ENCODE measurements at regions not wholly inside any gene's neighbourhood (a gene's known extent, or its start where the extent isn't known, plus 50 kb on each side); places are given as distances from the start of the nearest gene placed in this dataset.
"Not testable (repeated sequence)": the region's sequence is repeated elsewhere in the genome, so short reads cannot be mapped to it uniquely, and the experiment has no call there.

DNA sequence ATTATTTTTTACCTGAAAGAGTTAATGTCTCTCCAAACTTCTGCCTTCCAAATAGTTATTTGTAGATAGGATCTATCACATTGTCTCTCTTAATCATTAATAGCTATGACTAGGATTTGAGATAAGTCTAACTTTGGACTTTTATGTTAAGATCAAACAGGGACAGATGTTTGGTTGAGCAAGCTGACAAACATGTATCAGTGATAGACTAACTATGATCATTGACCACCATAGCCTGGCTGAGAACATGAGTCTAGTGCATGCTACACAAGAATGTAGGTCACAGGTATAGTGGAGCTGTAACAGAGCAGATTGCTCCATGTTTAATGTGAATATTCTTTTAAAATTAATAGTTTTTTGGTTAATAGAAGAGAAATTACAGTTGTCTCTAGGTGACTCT is 52.0 kb downstream of the SYT15B start:
- not testable (repeated sequence) for DNase-seq

DNA sequence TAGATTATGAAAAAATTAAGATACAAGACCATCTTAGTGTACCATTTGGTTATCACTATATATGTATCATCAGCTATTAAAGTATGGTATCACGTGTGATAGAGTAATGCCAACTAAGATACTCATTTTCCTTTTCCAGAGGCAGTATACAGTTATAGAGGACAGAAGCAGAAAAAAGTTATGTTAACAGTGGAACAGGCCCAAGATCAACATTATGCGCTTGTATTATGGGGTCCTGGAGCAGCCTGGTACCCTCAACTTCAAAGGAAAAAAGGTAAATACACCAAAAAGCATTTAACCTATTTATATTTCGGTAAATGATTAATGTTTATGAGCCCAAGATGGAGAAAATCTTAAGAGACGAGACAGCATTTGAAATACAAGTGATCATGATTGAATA is 52.9 kb downstream of the SYT15B start:
- DNase-seq: not testable (repeated sequence)

DNA sequence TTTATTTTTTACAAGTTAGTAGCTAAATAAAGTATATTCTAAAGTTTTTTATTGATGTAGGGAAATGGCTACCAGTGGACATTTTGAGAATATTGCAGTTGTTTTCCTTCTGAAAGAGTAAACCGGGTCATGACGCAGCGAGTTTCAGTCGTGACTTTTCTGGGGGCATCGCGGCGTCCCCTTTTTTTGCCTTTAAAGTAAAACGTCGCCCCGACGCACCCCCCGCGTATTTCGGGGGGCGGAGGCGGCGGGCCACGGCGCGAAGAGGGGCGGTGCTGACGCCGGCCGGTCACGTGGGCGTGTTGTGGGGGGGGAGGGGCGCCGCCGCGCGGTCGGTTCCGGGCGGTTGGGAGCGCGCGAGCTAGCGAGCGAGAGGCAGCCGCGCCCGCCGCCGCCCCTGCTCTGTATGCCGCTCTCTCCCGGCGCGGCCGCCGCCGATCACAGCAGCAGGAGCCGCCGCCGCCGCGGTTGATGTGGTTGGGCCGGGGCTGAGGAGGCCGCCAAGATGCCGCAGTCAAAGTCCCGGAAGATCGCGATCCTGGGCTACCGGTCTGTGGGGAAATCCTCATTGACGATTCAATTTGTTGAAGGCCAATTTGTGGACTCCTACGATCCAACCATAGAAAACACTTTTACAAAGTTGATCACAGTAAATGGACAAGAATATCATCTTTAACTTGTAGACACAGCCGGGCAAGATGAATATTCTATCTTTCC is 57.5 kb downstream of the SYT15B start:
- peak; percentile 78 for DNase-seq

DNA sequence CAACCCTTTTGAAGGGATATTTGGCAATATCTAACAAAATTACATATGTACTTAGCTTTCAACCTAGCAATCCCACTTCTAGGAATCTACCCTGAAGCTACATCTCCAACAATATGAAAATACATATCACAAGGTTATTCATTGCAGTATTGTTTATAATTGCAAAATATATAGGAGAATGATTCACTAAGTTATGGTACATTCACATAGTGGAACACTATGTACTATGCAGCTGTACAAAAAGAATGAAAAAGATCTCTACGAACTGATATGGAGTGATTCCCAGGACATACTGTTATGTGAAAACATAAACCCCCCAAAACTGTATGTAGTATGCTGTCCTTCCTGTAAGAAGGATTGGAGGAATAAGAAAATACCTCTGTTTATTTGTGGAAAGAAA is 62.1 kb downstream of the SYT15B start:
- not testable (repeated sequence) for DNase-seq

DNA sequence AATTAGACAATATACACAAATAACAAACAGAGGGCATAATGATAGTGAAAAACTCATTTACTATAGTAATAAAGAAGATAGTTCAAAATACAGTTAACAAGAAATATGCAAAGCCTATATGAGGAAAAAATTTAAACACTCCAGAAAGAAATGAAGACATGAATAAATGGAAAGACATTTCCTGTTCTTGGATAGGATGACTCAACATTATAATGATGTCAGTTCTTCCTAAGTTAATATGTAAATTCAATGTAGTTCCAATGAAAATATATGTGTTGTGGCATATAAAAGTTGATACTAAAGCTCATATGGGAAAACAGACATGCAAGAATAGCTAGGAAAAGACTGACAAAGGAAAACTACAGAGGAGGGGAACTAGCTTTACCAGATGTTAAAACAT is 63.5 kb downstream of the SYT15B start:
- DNase-seq: not testable (repeated sequence)

DNA sequence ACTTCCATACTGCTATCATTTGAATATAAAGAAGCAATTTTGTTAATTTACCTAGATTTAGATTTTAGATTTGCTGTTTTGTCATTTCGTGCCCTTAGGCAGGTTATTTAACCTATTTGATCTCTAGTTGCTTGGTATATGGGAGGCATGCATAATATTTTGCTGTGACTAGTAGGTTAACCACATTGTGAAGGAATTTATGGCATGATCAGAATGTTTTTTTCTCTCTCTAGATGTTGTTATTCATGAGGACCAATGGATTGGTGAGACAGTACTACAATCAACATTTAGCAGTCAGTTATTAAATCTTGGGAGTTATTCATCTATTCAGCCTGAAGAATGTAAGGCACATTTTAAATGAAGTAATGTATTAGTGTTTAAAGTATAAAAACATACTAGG is 67.2 kb downstream of the SYT15B start:
- DNase-seq: not testable (repeated sequence)

DNA sequence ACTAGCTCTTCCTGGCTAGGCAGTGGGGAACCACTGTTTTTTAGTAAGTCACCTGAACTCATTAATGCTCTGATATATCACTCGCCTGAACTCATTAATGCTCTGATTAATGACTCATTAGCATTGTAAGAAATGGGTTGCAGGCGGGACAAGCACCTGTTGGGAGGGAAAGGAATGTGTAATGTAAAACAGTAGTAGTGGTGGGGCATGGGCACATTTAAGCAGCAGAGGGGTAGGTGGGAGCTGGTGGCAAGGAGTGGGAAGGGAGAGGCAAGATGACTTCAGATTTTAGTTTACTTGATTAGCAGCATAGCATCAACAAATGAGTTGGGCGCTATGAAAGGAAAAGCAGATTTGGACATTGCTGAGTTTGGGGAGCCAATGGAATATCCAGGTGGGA is 68.2 kb downstream of the SYT15B start:
- not testable (repeated sequence) for DNase-seq

DNA sequence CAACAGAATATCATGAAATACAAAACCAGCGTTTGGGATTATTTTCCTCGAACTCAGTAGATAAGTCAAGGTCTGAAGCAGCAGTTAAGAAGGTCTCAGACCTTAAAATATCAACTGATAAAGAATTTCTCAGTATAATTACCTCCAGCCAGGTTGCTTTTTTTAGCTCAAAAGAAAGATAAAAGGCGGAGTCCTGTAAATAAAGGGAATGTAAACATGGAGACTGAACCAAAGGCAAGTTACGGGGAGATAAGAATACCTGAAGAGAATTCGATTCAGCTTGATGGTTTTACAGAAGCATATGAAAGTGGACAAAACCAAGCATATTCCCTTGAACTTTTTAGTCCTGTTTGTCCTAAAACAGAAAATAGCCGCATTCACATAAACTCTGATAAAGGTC is 73.1 kb downstream of the SYT15B start:
- DNase-seq: not testable (repeated sequence)

DNA sequence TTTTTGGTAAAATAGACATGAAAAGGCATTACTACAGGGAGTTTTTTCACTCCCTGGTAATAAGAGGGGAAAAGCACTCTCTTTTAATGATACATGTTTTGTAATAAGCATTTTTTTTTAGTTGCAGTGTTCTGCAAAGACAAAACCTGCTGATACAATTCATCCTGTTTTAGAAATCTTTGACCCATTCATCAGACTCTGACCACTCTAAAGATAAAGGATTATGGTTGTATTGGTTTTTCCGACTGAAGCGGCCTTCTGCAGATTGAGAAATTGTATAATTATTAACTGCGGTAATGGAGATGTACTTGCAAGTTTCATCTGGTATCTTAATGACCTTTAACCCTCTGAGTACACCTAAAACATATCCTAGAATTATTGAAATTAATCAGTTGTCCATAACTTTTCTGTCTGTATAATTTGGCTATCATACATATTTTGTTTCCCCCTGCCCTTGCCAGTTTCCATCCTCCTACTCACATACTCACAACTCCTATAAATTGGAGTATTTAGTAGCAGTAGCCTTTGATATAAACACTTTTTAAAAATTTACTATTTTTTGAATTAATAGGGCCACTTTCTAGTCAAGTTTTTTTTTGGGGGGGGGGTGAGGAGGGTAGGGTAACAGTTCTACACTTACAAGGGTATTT is 79.4 kb downstream of the SYT15B start:
- DNase-seq: not testable (repeated sequence)

DNA sequence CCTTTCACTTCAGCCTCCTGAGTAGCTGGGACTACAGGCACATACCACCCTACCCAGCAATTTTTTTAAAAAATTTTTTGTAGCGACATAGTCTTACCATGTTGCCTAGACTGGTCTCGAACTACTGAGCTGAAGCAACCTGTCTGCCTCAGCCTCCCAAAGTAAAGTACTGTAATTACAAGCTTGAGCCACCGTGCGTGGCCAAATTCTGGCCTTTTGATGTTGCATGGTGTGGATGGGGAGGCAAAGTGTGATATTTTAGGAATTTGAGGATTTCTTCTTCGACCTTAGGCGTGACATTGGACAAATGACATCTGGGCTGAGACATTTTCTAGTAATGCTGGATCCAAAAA is 81.8 kb downstream of the SYT15B start:
- not testable (repeated sequence) for DNase-seq

DNA sequence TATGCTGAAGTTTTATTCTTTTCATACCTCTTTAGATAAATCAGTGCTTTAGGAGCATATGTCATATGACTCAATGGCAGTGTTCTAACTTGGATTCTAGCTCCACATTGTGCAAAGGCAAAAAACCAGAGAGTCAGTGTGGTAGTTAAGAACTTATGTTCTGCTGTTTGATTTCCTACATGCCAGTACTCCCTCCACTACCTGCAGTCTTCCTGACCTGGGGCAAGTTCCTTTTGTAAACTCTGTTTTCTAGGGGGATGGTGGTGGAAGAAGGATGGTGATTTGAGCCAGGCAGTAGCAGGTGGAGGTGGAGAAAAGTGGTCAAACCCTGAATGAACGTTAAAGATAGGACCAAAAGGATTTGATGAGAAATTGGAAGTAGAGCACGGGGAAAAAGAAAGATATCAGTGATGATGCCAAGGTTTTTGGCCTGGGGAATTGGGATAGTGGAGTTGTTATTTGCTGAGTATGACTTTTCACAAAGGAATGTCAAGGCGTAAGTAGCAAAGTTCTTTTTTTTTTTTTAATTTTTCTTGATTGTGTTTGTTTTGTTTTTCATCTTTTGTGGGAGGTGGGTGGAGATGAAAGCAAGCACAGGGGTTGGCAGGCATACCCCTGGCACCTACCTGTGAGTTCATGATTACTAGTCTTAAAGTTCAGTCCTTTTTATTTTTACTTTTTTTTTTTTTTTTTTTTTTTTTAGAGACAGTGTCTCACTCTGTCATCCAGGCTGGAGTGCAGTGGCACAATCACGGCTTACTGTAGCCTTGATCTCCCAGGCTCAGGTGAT is 82.3 kb downstream of the SYT15B start:
- not testable (repeated sequence) for DNase-seq

DNA sequence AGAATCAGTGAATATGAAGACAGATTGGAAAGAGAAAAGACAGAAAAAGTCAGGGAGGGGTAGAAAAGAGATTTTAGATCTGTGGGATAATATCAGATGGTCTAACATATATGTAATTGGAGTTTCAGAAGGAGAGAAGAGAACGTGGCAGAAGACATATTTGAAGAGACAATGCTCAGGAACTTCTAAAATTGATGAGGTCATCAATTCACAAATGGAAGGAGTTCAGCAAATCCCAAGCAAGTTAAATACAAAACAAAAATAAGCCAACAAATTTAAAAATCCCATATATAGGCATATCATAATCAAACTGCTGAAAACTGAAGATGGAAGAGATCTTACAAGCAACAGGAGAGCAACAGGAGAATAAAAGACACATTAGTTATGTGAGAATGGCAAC is 87.3 kb downstream of the SYT15B start:
- not testable (repeated sequence) for DNase-seq

DNA sequence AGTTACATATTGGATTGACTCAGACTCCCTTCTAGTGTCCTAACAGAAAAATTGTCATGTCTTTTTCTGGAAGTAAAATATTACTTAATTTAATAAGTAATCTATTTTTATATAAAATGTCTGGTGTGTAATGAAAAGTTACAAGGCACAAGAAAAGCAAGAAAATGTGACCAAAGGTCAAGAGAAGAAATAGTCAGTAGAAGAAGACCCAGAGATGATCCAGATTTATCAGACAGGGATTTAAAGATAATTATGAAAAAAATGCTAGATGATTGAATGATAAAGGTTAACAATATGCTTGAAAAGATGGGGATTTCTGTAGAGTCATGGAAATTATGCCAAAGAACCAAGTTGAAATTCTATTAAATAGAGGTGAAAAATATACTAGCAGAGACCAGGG is 87.8 kb downstream of the SYT15B start:
- not testable (repeated sequence) for DNase-seq

DNA sequence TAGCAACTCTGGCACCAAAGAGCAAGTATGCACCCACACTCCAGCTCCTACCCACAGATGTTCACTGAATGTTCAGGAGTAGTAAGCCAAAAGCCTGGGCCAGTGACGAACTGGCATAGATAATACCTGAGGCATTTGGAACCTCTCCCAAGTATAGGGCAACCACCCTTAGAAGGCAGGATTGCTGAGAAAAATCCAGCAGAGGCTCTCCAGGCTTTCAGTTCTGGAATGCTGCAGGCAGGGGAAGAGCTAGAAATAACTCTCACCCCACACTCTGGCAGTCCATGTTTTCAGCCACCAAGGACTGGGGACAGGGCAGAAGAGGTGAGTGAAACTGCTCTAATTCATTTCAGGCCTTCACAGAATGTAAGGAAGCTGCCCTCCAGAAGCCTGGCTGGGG is 90.3 kb downstream of the SYT15B start:
- not testable (repeated sequence) for DNase-seq

DNA sequence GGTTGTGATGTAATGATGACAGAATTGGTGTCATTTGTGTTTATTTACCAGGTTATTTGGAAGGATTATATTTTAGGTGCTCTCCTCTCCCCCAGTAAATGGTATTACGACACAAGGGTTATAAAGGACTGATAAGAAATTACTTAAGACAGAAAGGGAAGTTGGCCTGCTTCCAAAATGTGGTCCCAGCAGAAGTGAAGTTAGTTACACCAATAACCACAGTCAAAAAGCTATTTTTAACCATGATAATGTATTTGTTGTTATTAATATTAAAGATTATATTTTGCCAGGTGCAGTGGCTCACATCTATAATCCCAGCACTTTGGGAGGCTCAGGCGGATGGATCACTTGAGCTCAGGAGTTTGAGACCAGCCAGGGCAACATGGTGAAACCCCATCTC is 92.5 kb downstream of the SYT15B start:
- not testable (repeated sequence) for DNase-seq

DNA sequence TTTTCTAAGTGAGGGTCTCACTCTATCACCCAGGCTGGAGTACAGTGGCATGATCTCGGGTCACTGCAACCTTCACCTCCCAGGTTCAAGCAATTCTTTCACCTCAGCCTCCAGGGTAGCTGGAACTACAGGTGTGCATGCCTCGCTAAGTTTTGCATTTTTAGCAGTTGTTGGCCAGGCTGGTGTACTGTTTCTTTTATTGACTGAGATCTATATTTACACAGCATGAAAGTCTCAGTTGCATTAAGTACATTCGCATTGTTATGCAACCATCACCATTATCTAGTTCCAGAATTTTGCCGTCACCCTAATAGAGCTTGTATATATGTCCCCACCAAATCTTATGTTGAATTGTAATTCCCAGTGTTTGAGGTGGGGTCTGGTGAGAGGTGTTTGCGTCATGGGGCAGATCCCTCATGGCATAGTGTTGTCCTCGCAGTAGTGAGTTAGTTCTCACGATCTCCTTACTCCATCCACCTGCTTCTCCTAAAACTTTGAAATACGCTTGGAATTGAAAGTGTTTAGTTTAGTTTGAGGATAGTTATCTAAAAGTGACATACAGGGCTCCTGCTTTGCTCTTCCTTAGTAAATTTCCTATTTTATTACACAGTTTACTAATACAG is 101.3 kb downstream of the SYT15B start:
- not testable (repeated sequence) for DNase-seq

DNA sequence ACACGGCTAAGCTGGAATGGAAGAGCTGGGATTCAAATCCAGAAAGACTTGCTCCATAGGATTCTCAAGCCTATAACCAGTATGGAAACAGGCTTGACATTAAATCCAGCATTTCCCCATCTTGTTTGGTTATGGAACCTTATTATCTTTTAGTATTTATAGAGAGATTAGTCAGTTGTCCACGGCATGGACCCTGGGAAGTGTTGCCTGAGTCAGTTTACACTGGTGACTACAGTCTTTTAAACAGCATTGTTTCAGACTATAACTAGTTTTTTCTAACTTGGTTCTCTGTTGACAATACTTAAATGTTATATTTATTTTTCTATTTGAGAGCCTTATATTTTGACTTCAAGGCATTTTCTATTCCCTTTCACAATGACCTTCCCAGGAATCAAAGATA is 106.7 kb downstream of the SYT15B start:
- DNase-seq: not testable (repeated sequence)

DNA sequence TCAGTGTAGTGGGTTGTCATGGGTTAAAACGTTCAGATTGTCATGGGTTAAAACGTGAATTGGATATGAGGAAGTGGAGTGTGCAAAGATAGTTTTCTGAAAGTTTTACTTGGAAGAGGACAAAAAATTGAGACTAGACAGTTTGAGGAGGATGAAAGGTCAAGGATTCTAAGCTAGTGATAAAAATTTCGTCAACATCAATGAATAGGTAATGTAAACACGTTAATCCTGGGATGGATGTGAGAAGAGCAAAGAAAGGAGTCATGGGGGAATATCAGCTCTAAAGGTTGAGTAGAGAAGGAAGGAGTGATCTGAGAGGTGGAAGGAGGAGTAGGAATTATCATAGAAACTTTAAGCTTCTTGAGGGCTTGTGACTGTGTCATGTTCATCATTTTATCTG is 109.2 kb downstream of the SYT15B start:
- DNase-seq: not testable (repeated sequence)

DNA sequence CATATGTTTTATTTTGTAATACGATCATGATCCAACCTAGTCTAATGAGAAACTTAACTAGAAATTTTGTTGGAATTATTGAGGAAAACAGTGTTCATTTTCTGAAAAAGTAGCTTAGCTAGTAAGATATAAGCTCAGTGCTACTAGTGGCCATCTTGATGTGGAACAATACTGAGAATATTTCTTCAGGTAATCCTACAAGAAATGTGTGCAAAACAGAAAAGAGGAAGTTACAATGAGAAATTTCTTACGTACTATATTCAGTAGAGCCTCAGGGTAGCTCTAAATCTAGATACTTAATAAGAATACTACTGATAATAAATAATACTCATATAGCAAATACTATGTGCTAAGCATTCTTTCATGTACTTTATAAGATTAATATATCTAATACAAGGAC is 114.8 kb downstream of the SYT15B start:
- DNase-seq: not testable (repeated sequence)

DNA sequence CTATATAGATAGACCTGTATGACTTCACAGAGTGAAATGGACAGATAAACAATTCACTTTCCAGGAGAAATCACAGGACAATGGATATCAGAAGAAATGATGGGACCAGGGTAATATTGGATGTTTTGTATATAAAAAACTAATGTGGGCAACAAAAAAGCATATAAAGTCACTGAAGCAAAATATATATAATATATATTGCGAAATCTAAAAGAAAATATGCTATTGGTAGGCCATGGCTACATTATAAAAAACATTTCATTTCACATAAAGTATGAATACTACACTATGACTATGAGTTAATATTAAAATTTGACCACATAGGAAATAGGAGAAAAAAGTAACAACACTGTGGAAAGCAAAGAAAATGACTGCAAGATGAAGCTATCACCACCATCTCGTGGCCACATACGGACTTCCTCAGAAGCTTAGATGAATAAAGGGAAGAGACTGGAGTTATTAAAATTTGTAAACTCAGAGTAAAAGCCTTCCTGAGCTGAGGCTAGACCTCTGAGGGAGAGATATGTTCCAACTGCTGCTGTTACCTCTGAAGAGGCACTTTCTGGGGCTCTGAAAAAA is 115.8 kb downstream of the SYT15B start:
- not testable (repeated sequence) for DNase-seq

DNA sequence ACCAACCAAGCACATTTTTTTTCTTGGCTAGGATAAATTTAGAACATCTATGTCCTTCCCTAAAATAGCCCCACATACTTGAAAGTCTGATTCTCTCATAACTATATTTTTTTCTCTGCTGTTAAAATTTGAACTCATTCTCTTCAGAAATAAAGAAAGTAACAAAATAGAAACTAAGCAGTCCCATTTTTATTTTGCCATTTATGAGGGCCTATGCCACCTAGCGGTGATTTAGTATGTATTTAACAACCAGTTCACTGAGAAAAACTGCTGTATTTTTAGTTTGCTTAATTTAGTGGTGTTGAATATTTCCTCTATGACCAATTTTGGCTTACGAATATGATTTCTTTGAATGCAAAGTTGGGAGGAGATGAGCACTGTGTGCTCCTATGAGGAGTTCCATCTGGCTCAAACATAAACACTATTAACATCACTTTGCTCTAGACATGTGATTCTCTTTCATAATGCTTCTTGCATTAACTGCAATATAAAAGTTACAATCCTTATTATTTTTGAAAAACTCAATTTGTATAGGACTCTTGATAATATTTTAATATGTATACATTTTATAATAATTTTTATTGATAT is 116.6 kb downstream of the SYT15B start:
- DNase-seq: peak; percentile 41

DNA sequence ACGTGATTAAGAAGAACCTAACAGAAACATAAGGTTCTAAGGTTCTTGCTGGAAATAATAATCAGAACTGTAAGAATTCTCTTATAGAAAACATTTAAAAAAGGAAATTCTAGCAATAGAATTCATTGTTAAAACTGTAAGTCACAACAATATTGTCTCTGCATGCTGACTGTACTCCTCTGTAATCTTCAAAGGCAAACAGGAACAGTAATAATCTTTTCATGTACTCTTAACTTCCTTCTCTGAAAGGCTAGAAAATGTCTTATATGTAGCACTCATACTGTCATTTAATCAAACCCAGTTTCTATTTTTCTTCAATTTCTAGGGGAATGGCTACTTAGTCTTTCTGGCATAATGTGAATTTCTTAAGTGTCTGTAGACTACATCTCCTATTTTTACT is 103.5 kb upstream of the AGAP9 start:
- DNase-seq: not testable (repeated sequence)

DNA sequence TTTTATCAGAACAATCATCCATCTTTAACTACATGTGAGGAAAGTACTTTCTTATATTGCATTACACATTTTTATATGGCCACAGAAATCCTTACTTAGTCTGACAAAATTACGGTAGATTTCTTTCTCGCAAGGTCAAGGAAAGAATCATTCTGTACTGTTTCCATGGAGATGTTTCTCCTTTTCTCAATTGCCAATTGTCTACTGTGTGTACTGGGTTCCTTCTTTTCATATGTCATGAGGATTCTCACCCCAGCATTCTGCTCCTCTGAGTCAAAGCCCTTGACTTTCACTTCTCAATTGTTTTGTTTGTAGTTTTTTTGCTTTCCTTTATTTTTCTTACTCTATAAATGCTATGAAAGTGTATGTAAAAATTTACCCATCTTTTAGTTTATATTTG is 99.3 kb upstream of the AGAP9 start:
- DNase-seq: not testable (repeated sequence)

Data from CD4-positive, alpha-beta T cell treated with Interleukin-21 for 1 hour (primary cell).